ENCODE measurements at regions not wholly inside any gene's neighbourhood (a gene's known extent, or its start where the extent isn't known, plus 50 kb on each side); places are given as distances from the start of the nearest gene placed in this dataset.

DNA sequence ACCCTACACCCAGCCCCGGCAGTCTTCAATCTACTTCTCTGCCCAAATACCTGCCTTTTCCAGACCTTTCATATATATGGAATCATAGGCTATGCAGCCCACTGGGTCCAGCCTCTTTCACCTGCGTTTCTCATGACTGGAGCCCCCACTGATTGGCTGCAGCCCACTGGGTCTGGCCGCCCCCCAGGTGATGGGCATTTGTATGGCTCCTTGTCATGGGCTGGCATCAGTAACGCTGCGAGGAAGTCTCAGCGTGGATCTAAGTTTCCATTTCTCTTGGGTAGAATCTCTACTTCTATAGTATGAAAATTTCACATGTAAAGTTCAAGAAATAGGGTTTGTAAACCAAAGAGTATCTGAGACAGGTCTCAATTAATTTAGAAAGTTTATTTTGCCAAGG lies 281.9 kb downstream of the NDUFA10 start:
- Histone ChIP-seq H3K36me3 (ENCODE audit: control insufficient read depth, insufficient read depth, low read length) (no peaks in the 10 kb centered on the region), H3K79me2 (ENCODE audit: control insufficient read depth, insufficient read depth, low read length) (no peaks in the 10 kb centered on the region), H3K9ac (ENCODE audit: insufficient read depth, low read length) (no peak overlapping the region), H3K4me2 (ENCODE audit: extremely low read depth, insufficient read depth, low read length) (no peak overlapping the region), H3K27ac (ENCODE audit: insufficient read depth, low read length) (no peak overlapping the region), H3K27me3 (ENCODE audit: control insufficient read depth, insufficient read depth, low read length) (no peaks in the 10 kb centered on the region), H3K4me3 (replicated peaks in 1 of 4; ENCODE audit: control extremely low read depth in 1 of 4, insufficient read depth in 1 of 4, low read depth in 3 of 4, low read length in 4 of 4) (no peak overlapping the region), H4K20me1 (ENCODE audit: control insufficient read depth, extremely low read depth, insufficient read depth, low read length) (no peaks in the 10 kb centered on the region), H2AFZ (ENCODE audit: low read length) (no peak overlapping the region), H3K4me1 (ENCODE audit: control insufficient read depth, extremely low read depth, insufficient read depth, low read length) (no peaks in the 10 kb centered on the region), H3K9me3 (ENCODE audit: control insufficient read depth, insufficient read depth, low read depth, low read length) (no peaks in the 10 kb centered on the region)
- DNase-seq (ENCODE audit: low read depth in 2 of 2), result no peak
- TF ChIP-seq, protein P1, sequence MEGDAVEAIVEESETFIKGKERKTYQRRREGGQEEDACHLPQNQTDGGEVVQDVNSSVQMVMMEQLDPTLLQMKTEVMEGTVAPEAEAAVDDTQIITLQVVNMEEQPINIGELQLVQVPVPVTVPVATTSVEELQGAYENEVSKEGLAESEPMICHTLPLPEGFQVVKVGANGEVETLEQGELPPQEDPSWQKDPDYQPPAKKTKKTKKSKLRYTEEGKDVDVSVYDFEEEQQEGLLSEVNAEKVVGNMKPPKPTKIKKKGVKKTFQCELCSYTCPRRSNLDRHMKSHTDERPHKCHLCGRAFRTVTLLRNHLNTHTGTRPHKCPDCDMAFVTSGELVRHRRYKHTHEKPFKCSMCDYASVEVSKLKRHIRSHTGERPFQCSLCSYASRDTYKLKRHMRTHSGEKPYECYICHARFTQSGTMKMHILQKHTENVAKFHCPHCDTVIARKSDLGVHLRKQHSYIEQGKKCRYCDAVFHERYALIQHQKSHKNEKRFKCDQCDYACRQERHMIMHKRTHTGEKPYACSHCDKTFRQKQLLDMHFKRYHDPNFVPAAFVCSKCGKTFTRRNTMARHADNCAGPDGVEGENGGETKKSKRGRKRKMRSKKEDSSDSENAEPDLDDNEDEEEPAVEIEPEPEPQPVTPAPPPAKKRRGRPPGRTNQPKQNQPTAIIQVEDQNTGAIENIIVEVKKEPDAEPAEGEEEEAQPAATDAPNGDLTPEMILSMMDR (conservative IDR thresholded peaks at IDR 0.05 in 1 of 2, IDR thresholded peaks at IDR 0.05 in 1 of 2; ENCODE audit: low read depth in 1 of 2, low read length in 2 of 2), result no peak

DNA sequence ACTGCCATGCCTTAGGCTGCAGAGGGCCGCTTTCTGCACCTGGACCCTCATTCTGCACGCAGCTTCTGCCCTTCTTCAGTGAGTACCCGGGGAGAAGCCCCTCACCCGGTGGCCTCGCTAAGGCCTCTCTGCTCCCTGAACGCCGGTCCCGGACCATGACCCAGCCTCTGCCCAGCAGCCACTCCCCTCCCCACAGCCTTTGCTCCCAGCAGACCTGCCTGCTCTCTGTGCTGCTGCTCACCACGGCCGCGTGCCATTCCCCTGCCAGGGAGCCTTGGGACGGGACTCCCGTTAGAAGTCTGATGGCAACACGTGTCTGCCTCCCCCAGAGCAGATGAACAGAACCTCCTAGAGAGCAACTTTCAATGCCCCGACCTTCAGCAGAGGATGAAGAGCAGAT lies 282.8 kb downstream of the NDUFA10 start:
- Histone ChIP-seq H3K4me1 (ENCODE audit: control insufficient read depth, extremely low read depth, insufficient read depth, low read length) (no peaks in the 10 kb centered on the region), H3K4me3 (replicated peaks in 1 of 4; ENCODE audit: control extremely low read depth in 1 of 4, insufficient read depth in 1 of 4, low read depth in 3 of 4, low read length in 4 of 4) (no peak overlapping the region), H3K9me3 (ENCODE audit: control insufficient read depth, insufficient read depth, low read depth, low read length) (no peaks in the 10 kb centered on the region), H3K36me3 (ENCODE audit: control insufficient read depth, insufficient read depth, low read length) (no peaks in the 10 kb centered on the region), H3K27me3 (ENCODE audit: control insufficient read depth, insufficient read depth, low read length) (no peaks in the 10 kb centered on the region), H3K27ac (ENCODE audit: insufficient read depth, low read length) (no peak overlapping the region), H2AFZ (ENCODE audit: low read length) (no peak overlapping the region), H3K9ac (ENCODE audit: insufficient read depth, low read length) (no peak overlapping the region), H3K4me2 (ENCODE audit: extremely low read depth, insufficient read depth, low read length) (no peak overlapping the region), H3K79me2 (ENCODE audit: control insufficient read depth, insufficient read depth, low read length) (no peaks in the 10 kb centered on the region), H4K20me1 (ENCODE audit: control insufficient read depth, extremely low read depth, insufficient read depth, low read length) (no peaks in the 10 kb centered on the region)
- no peak for DNase-seq (ENCODE audit: low read depth in 2 of 2)
- TF ChIP-seq, protein P1 (conservative IDR thresholded peaks at IDR 0.05 in 1 of 2, IDR thresholded peaks at IDR 0.05 in 1 of 2; ENCODE audit: low read depth in 1 of 2, low read length in 2 of 2), result no peak
- TF ChIP-seq EZH2 (IDR thresholded peaks at IDR 0.05; ENCODE audit: low read length, missing control alignments), result no peak

- Histone ChIP-seq H3K36me3 (ENCODE audit: control insufficient read depth, insufficient read depth, low read length) (no peaks in the 10 kb centered on the region), H3K9me3 (ENCODE audit: control insufficient read depth, insufficient read depth, low read depth, low read length) (no peaks in the 10 kb centered on the region), H3K4me2 (ENCODE audit: extremely low read depth, insufficient read depth, low read length) (no peak overlapping the region), H2AFZ (ENCODE audit: low read length) (no peak overlapping the region), H3K4me3 (replicated peaks in 1 of 4; ENCODE audit: control extremely low read depth in 1 of 4, insufficient read depth in 1 of 4, low read depth in 3 of 4, low read length in 4 of 4) (no peak overlapping the region), H3K27me3 (ENCODE audit: control insufficient read depth, insufficient read depth, low read length) (no peaks in the 10 kb centered on the region), H3K27ac (ENCODE audit: insufficient read depth, low read length) (no peak overlapping the region), H4K20me1 (ENCODE audit: control insufficient read depth, extremely low read depth, insufficient read depth, low read length) (no peaks in the 10 kb centered on the region), H3K9ac (ENCODE audit: insufficient read depth, low read length) (no peak overlapping the region), H3K79me2 (ENCODE audit: control insufficient read depth, insufficient read depth, low read length) (no peaks in the 10 kb centered on the region), H3K4me1 (ENCODE audit: control insufficient read depth, extremely low read depth, insufficient read depth, low read length) (no peaks in the 10 kb centered on the region)
- DNase-seq (ENCODE audit: low read depth in 2 of 2), result no peak
- TF ChIP-seq EZH2 (IDR thresholded peaks at IDR 0.05; ENCODE audit: low read length, missing control alignments), result no peak
- TF ChIP-seq, protein P1 (conservative IDR thresholded peaks at IDR 0.05 in 1 of 2, IDR thresholded peaks at IDR 0.05 in 1 of 2; ENCODE audit: low read depth in 1 of 2, low read length in 2 of 2), result no peak
Observed at GRCh38 chr2:239739206-239739605, 285.9 kb downstream of the NDUFA10 start.
